PC-3 (cell line): ENCODE measurements at regions not wholly inside any gene's neighbourhood (a gene's known extent, or its start where the extent isn't known, plus 50 kb on each side); places are given as distances from the start of the nearest gene placed in this dataset.

Experiments
- CTCF ChIP-seq: fragments of 300-600 bp; sonication (generic); conservative IDR thresholded peaks from 2 replicates; pipeline ENCODE4 v1.5.1; 2017; ENCODE audit warnings: antibody characterized with exemption, low read depth, mild to moderate bottlenecking, low read length
- EZH2phosphoT487 ChIP-seq: fragments of 300-600 bp; sonication (generic); IDR thresholded peaks from 2 replicates; pipeline ENCODE4 v1.6.1; 2018; ENCODE audit warnings: mild to moderate bottlenecking, antibody characterized with exemption, low read length, borderline replicate concordance

- TF ChIP-seq EZH2phosphoT487 = no peak
- no peak for TF ChIP-seq CTCF
Observed at GRCh38 chr1:81435175-81435574, 365.6 kb upstream of the ADGRL2 start.
